HepG2 (cell line): ENCODE measurements at regions not wholly inside any gene's neighbourhood (a gene's known extent, or its start where the extent isn't known, plus 50 kb on each side); places are given as distances from the start of the nearest gene placed in this dataset.

Experiments used
- ATAC-seq: fragments of 200-7000 bp; cut with Tn5 transposase; 3 replicates; pipeline ENCODE4 v1.9.1; 2020; ENCODE audit warnings: mild to moderate bottlenecking, moderate library complexity
- BruUV-seq: library from RNA; stranded (reverse); fragments of 400-500 nt; replicated peaks from 2 replicates; lab custom pipeline; 2021; lab: Mats Ljungman, UMichigan
- CTCF ChIA-PET: fragments of 300-600 bp; formaldehyde crosslinking; extraction: SDS; loops from one replicate; lab custom pipeline; 2021; ENCODE audit warnings: low total read pairs, inconsistent platforms, low intra/inter-chr PET ratio; lab: Yijun Ruan, JAX
- POLR2A ChIA-PET: fragments of 350-600 bp; sonication (Branson Sonifier 250); formaldehyde crosslinking; loops from one replicate; lab custom pipeline; 2020; ENCODE audit warnings: antibody characterized with exemption, inconsistent platforms; lab: Yijun Ruan, JAX
- DNase-seq: peaks from one replicate; pipeline ENCODE4 v3.0.0-alpha.2; 2015; ENCODE audit warnings: low spot score
- FAIRE-seq: peaks from 3 replicates; lab custom pipeline; 2011; peaks lifted over from hg19 to GRCh38; lab: Jason Lieb, UNC
- H2AFZ ChIP-seq: one replicate; pipeline ENCODE4 v1.6.1; 2011; ENCODE audit warnings: low read length, inconsistent platforms
- H3K27ac ChIP-seq: fragments of 300-600 bp; 3 replicates; pipeline ENCODE4 v1.8.0; 2011; ENCODE audit warnings: mixed run types, mild to moderate bottlenecking, mixed read lengths, low read length, inconsistent platforms; ENCODE audit not compliant: insufficient read depth; ENCODE audit errors: extremely low read length
- H3K27me3 ChIP-seq, 2 experiments: fragments of 200-600 bp in 1 of 2; 2 replicates in 1 of 2; 3 replicates in 1 of 2; pipeline versions ENCODE4 v1.6.0 to v1.8.0; 2011; ENCODE audit warnings: low read length in 2 of 2, mild to moderate bottlenecking in 2 of 2, moderate library complexity in 2 of 2, inconsistent platforms in 1 of 2; ENCODE audit not compliant: insufficient read depth in 2 of 2, control insufficient read depth in 1 of 2
- H3K36me3 ChIP-seq, 2 experiments: fragments of 200-600 bp in 1 of 2; replicated peaks in 1 of 2; 2 replicates in 1 of 2; 3 replicates in 1 of 2; pipeline versions ENCODE4 v1.5.1 to v1.8.0; 2011; ENCODE audit warnings: low read length in 2 of 2, inconsistent platforms in 1 of 2; ENCODE audit not compliant: insufficient read depth in 2 of 2, control insufficient read depth in 1 of 2
- H3K4me1 ChIP-seq: 2 replicates; pipeline ENCODE4 v1.5.1; 2012; ENCODE audit warnings: low read length, inconsistent platforms; ENCODE audit not compliant: insufficient read depth
- H3K4me2 ChIP-seq: 2 replicates; pipeline ENCODE4 v1.6.0; 2011; ENCODE audit warnings: low read depth, low read length, inconsistent platforms
- H3K4me3 ChIP-seq, 3 experiments: fragments of 200-600 bp in 1 of 3; sonication (generic), shearing (Covaris generic) in 1 of 3; replicated peaks in 1 of 3; 2 replicates each; pipeline ENCODE4 v1.5.1; 2011 to 2016; ENCODE audit warnings: low read length in 3 of 3, inconsistent platforms in 2 of 3, low read depth in 2 of 3, mild to moderate bottlenecking in 2 of 3, control low read depth in 1 of 3, mixed read lengths in 1 of 3; ENCODE audit not compliant: insufficient read depth in 1 of 3
- H3K79me2 ChIP-seq: one replicate; pipeline ENCODE4 v1.6.1; 2011; ENCODE audit warnings: low read length, inconsistent platforms; ENCODE audit not compliant: insufficient read depth
- H3K9ac ChIP-seq: 2 replicates; pipeline ENCODE4 v1.6.0; 2011; ENCODE audit warnings: mild to moderate bottlenecking, low read depth, low read length, inconsistent platforms; ENCODE audit not compliant: insufficient read depth
- H3K9me3 ChIP-seq: 2 replicates; pipeline ENCODE4 v1.5.1; 2012; ENCODE audit warnings: mild to moderate bottlenecking, low read length
- H4K20me1 ChIP-seq: 2 replicates; pipeline ENCODE4 v1.6.0; 2011; ENCODE audit warnings: inconsistent platforms, mild to moderate bottlenecking, low read length, moderate library complexity; ENCODE audit not compliant: insufficient read depth
- CENPX ChIP-seq: sonication (generic); formaldehyde crosslinking; IDR thresholded peaks from 2 replicates; pipeline ENCODE4 v1.9.0; 2021; ENCODE audit warnings: mild to moderate bottlenecking, missing genetic modification reagents, moderate library complexity
- CHCHD3 ChIP-seq: sonication (generic); formaldehyde crosslinking; IDR thresholded peaks from 2 replicates; pipeline ENCODE4 v1.8.0; 2022; ENCODE audit warnings: mild to moderate bottlenecking, missing genetic modification reagents, moderate library complexity
- CREBL2 ChIP-seq: sonication (generic); formaldehyde crosslinking; IDR thresholded peaks from 2 replicates; pipeline ENCODE4 v1.8.1; 2023; ENCODE audit warnings: missing genetic modification reagents, mild to moderate bottlenecking, borderline replicate concordance
- DPF2 ChIP-seq: sonication (generic); formaldehyde crosslinking; IDR thresholded peaks from 2 replicates; pipeline ENCODE4 v1.4.0; 2020; ENCODE audit warnings: mild to moderate bottlenecking, low read depth, missing genetic modification reagents, borderline replicate concordance
- FOSL1 ChIP-seq: sonication (generic); formaldehyde crosslinking; IDR thresholded peaks from 2 replicates; pipeline ENCODE4 v1.9.0; 2021; ENCODE audit warnings: missing genetic modification reagents, borderline replicate concordance
- FOXP1 ChIP-seq, 2 experiments: fragments of 450-650 bp in 1 of 2; IDR thresholded peaks; 2 replicates each; pipeline ENCODE4 v1.6.1; 2017 to 2018; ENCODE audit warnings: antibody characterized with exemption in 1 of 2
- HOXA5 ChIP-seq: sonication (generic); formaldehyde crosslinking; IDR thresholded peaks from 2 replicates; pipeline ENCODE4 v1.4.0; 2020; ENCODE audit warnings: missing genetic modification reagents
- MTA1 ChIP-seq: sonication (generic); formaldehyde crosslinking; IDR thresholded peaks from 2 replicates; pipeline ENCODE4 v1.4.0; 2020; ENCODE audit warnings: missing genetic modification reagents, mild to moderate bottlenecking, borderline replicate concordance
- MXD3 ChIP-seq: IDR thresholded peaks from 2 replicates; pipeline ENCODE4 v1.6.1; 2016; ENCODE audit warnings: mild to moderate bottlenecking, missing biosample characterization, missing genetic modification reagents
- RCOR2 ChIP-seq: IDR thresholded peaks from 2 replicates; pipeline ENCODE4 v1.6.1; 2016; ENCODE audit warnings: missing biosample characterization, missing genetic modification reagents
- TCF7L2 ChIP-seq: IDR thresholded peaks from 2 replicates; pipeline ENCODE4 v1.6.1; 2011; ENCODE audit warnings: mild to moderate bottlenecking, low read depth, low read length, moderate library complexity
- ZFP36L1 ChIP-seq: sonication (generic); formaldehyde crosslinking; IDR thresholded peaks from 2 replicates; pipeline ENCODE4 v1.8.0; 2022; ENCODE audit warnings: mild to moderate bottlenecking, missing genetic modification reagents, moderate library complexity
- WGBS: methylation state at CpG from one replicate; pipeline ENCODE4 v1.1.6; 2017; ENCODE audit warnings: low lambda C conversion rate; 5-methylcytosine and 5-hydroxymethylcytosine counted together
- in situ Hi-C: cut with HindIII; loops from 2 replicates; pipeline ENCODE4 v1.10.0; 2017; ENCODE audit warnings: low pct_unique_long_range_greater_than_20kb; ENCODE audit not compliant: extremely low pct_ligation_motif_present
- intact Hi-C: fragments of 100-400 bp; cut with micrococcal nuclease; formaldehyde crosslinking; loops from one replicate; pipeline ENCODE4 v1.10.0; 2022; ENCODE audit not compliant: unreplicated experiment
- TF ChIP-seq, protein P1 (sequence below): sonication (generic); formaldehyde crosslinking; IDR thresholded peaks from 2 replicates; pipeline ENCODE4 v1.4.0; 2020; ENCODE audit warnings: missing genetic modification reagents
- TF ChIP-seq, protein P2 (sequence below): IDR thresholded peaks from 2 replicates; pipeline ENCODE4 v1.6.1; 2016; ENCODE audit warnings: control low read depth

GRCh38 chr15:69732133-69732532, 279.5 kb downstream of the RPLP1 start:
- no peak for DNase-seq
- in situ Hi-C loops, result no loop called here
- Histone ChIP-seq H3K4me1 (no peaks in the 10 kb centered on the region), H4K20me1 (no peaks in the 10 kb centered on the region), H2AFZ (no peak overlapping the region), H3K4me2 (no peak overlapping the region), H3K27ac (no peak overlapping the region), H3K4me3 (no peak overlapping the region), H3K9ac (no peak overlapping the region), H3K27me3 (peaks cover 2 to 36% of the 10 kb centered on the region in 2 experiments; a peak in 4 of 5 replicates), H3K36me3 (no peaks in the 10 kb centered on the region), H3K79me2 (no peaks in the 10 kb centered on the region), H3K9me3 (no peaks in the 10 kb centered on the region)
- no peak for FAIRE-seq
- BruUV-seq, result no TSS peak
- ChIA-PET POLR2A (no interaction called here), CTCF (no interaction called here)
- no peak for ATAC-seq
- WGBS, result 0% methylated on average over 1 of the region's 1 CpG
- no peak for TF ChIP-seq ZFP36L1
- TF ChIP-seq FOXP1 (IDR thresholded peaks at IDR 0.05), result no peak
- TF ChIP-seq FOXP1 (CRISPR knock-in tag; IDR thresholded peaks at IDR 0.05), result no peak
- TF ChIP-seq CHCHD3 (CRISPR knock-in tag), result no peak
- no peak for TF ChIP-seq HOXA5 (CRISPR knock-in tag)
- no peak for TF ChIP-seq DPF2 (CRISPR knock-in tag)
- no peak for TF ChIP-seq FOSL1 (CRISPR knock-in tag)
- TF ChIP-seq TCF7L2, result no peak
- no peak for TF ChIP-seq CENPX (CRISPR knock-in tag)
- TF ChIP-seq MTA1, result no peak
- no peak for TF ChIP-seq MXD3 (CRISPR knock-in tag)
- no peak for TF ChIP-seq CREBL2 (CRISPR knock-in tag)
- TF ChIP-seq, protein P1, sequence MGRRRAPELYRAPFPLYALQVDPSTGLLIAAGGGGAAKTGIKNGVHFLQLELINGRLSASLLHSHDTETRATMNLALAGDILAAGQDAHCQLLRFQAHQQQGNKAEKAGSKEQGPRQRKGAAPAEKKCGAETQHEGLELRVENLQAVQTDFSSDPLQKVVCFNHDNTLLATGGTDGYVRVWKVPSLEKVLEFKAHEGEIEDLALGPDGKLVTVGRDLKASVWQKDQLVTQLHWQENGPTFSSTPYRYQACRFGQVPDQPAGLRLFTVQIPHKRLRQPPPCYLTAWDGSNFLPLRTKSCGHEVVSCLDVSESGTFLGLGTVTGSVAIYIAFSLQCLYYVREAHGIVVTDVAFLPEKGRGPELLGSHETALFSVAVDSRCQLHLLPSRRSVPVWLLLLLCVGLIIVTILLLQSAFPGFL (CRISPR knock-in tag), result no peak
- TF ChIP-seq, protein P2, sequence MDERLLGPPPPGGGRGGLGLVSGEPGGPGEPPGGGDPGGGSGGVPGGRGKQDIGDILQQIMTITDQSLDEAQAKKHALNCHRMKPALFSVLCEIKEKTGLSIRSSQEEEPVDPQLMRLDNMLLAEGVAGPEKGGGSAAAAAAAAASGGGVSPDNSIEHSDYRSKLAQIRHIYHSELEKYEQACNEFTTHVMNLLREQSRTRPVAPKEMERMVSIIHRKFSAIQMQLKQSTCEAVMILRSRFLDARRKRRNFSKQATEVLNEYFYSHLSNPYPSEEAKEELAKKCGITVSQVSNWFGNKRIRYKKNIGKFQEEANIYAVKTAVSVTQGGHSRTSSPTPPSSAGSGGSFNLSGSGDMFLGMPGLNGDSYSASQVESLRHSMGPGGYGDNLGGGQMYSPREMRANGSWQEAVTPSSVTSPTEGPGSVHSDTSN (CRISPR knock-in tag), result no peak
- no peak for TF ChIP-seq RCOR2 (CRISPR knock-in tag)
- intact Hi-C loops, result no loop called here
